Caco-2 (cell line): ENCODE measurements at regions not wholly inside any gene's neighbourhood (a gene's known extent, or its start where the extent isn't known, plus 50 kb on each side); places are given as distances from the start of the nearest gene placed in this dataset.
"Not testable (repeated sequence)": the region's sequence is repeated elsewhere in the genome, so short reads cannot be mapped to it uniquely, and the experiment has no call there.

Source experiments
- BruUV-seq: library from RNA; stranded (reverse); fragments of 400-500 nt; replicated peaks from 2 replicates; lab custom pipeline; 2021; lab: Mats Ljungman, UMichigan
- CTCF ChIA-PET: fragments of 300-600 bp; sonication (Branson Sonifier 250); formaldehyde crosslinking; loops from one replicate; lab custom pipeline; 2022; ENCODE audit warnings: antibody characterized with exemption; lab: Charles Lee
- POLR2A ChIA-PET: fragments of 300-600 bp; sonication (Branson Sonifier 250); formaldehyde crosslinking; loops from one replicate; lab custom pipeline; 2022; ENCODE audit warnings: antibody characterized with exemption; lab: Charles Lee
- DNase-seq, 2 experiments: peaks; one replicate each; pipeline versions ENCODE4 v3.0.0 to v3.0.0-alpha.2; 2020 to 2022
- H3K27me3 ChIP-seq: replicated peaks from 2 replicates; pipeline ENCODE4 v1.6.0; 2011; ENCODE audit warnings: low read length; ENCODE audit not compliant: control insufficient read depth, insufficient read depth
- H3K36me3 ChIP-seq: 2 replicates; pipeline ENCODE4 v1.5.1; 2011; ENCODE audit warnings: low read length; ENCODE audit not compliant: control insufficient read depth, insufficient read depth
- H3K4me1 ChIP-seq: fragments of 250-450 bp; sonication (Bioruptor Pico); 2 replicates; pipeline ENCODE4 v1.5.1; 2020; ENCODE audit warnings: mild to moderate bottlenecking
- H3K4me3 ChIP-seq: 2 replicates; pipeline ENCODE4 v1.5.1; 2011; ENCODE audit warnings: low read depth, mild to moderate bottlenecking, control low read depth, low read length
- H3K9me3 ChIP-seq: fragments of 250-450 bp; sonication (Bioruptor Pico); 2 replicates; pipeline ENCODE4 v1.5.1; 2020; ENCODE audit warnings: mild to moderate bottlenecking, moderate library complexity
- H3K27ac Mint-ChIP-seq: one replicate; pipeline ENCODE4 v1.8.0; 2022; ENCODE audit warnings: mixed read lengths; ENCODE audit not compliant: unreplicated experiment
- H3K27me3 Mint-ChIP-seq: one replicate; pipeline ENCODE4 v1.8.0; 2022; ENCODE audit warnings: mixed read lengths; ENCODE audit not compliant: insufficient read depth, unreplicated experiment
- H3K36me3 Mint-ChIP-seq: one replicate; pipeline ENCODE4 v1.8.0; 2022; ENCODE audit warnings: mild to moderate bottlenecking, mixed read lengths; ENCODE audit not compliant: insufficient read depth, unreplicated experiment
- H3K4me1 Mint-ChIP-seq: one replicate; pipeline ENCODE4 v1.8.0; 2022; ENCODE audit warnings: low read depth, mixed read lengths; ENCODE audit not compliant: unreplicated experiment
- H3K4me3 Mint-ChIP-seq: one replicate; pipeline ENCODE4 v1.8.0; 2022; ENCODE audit warnings: mild to moderate bottlenecking, moderate library complexity, mixed read lengths; ENCODE audit not compliant: unreplicated experiment
- H3K9me3 Mint-ChIP-seq: one replicate; pipeline ENCODE4 v1.8.0; 2022; ENCODE audit warnings: mixed read lengths; ENCODE audit not compliant: unreplicated experiment
- intact Hi-C: fragments of 100-400 bp; cut with micrococcal nuclease; formaldehyde crosslinking; loops from one replicate; pipeline ENCODE4 v1.10.0; 2022; ENCODE audit not compliant: unreplicated experiment
- TF ChIP-seq, protein P1 (sequence below), 2 experiments: fragments of 200-600 bp in 1 of 2; IDR thresholded peaks; 1 replicate in 1 of 2; 2 replicates in 1 of 2; pipeline versions ENCODE4 v1.5.1 to v1.8.0; 2011 to 2022; ENCODE audit warnings: antibody characterized with exemption in 1 of 2, control low read depth in 1 of 2, inconsistent platforms in 1 of 2, low read depth in 1 of 2, low read length in 1 of 2, mild to moderate bottlenecking in 1 of 2, moderate library complexity in 1 of 2; ENCODE audit not compliant: insufficient read depth in 1 of 2, severe bottlenecking in 1 of 2, unreplicated experiment in 1 of 2

DNA sequence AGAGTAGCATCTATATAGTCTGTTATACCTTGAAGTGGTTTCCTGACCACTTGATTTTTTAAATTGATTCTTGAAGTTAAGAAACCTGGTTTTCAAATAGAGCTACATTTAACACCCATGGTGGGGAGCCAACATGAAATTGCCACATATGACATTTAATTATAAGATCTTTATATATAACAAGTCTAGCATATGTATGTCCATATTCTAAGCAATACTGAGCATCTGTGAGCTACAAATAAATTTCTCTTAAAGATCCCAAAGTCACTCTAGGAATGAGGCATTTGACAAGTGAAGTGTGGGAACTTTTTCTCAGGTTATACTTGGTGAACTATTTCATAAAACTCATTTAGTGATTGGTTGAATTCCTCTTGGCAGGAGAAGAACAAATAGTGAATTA lies 132.5 kb downstream of the RPL10L start:
- Mint-ChIP-seq H3K27ac (no peak overlapping the region), H3K9me3 (no peaks in the 10 kb centered on the region), H3K36me3 (no peaks in the 10 kb centered on the region), H3K27me3 (no peaks in the 10 kb centered on the region), H3K4me3 (no peak overlapping the region), H3K4me1 (no peaks in the 10 kb centered on the region)
- TF ChIP-seq, protein P1, sequence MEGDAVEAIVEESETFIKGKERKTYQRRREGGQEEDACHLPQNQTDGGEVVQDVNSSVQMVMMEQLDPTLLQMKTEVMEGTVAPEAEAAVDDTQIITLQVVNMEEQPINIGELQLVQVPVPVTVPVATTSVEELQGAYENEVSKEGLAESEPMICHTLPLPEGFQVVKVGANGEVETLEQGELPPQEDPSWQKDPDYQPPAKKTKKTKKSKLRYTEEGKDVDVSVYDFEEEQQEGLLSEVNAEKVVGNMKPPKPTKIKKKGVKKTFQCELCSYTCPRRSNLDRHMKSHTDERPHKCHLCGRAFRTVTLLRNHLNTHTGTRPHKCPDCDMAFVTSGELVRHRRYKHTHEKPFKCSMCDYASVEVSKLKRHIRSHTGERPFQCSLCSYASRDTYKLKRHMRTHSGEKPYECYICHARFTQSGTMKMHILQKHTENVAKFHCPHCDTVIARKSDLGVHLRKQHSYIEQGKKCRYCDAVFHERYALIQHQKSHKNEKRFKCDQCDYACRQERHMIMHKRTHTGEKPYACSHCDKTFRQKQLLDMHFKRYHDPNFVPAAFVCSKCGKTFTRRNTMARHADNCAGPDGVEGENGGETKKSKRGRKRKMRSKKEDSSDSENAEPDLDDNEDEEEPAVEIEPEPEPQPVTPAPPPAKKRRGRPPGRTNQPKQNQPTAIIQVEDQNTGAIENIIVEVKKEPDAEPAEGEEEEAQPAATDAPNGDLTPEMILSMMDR (IDR thresholded peaks at IDR 0.05; ENCODE audit: insufficient read depth in 1 of 2, low read depth in 1 of 2, low read length in 1 of 2, severe bottlenecking in 1 of 2, unreplicated experiment in 1 of 2) = no peak
- BruUV-seq = no TSS peak
- H3K9me3 ChIP-seq = no peaks in the 10 kb centered on the region
- H3K27me3 ChIP-seq = no peaks in the 10 kb centered on the region
- H3K4me3 ChIP-seq = no peak overlapping the region
- no peak for DNase-seq
- H3K4me1 ChIP-seq = no peaks in the 10 kb centered on the region
- POLR2A ChIA-PET = no interaction called here
- CTCF ChIA-PET = no interaction called here
- H3K36me3 ChIP-seq = no peaks in the 10 kb centered on the region
- intact Hi-C loops = no loop called here

DNA sequence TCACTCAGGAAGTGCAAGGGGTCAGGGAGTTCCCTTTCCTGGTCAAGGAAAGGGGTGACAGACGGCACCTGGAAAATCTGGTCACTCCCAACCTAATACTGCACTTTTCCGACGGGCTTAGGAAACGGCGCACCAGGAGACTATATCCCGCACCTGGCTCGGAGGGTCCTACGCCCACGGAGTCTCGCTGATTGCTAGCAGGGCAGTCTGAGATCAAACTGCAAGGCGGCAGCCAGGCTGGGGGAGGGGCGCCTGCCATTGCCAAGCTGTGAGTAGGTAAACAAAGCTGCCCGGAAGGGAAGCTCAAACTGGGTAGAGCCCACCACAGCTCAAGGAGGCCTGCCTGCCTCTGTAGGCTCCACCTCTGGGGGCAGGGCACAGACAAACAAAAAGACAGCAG lies 142.8 kb downstream of the RPL10L start:
- intact Hi-C loops, H3K27me3 Mint-ChIP-seq: not testable (repeated sequence)

DNA sequence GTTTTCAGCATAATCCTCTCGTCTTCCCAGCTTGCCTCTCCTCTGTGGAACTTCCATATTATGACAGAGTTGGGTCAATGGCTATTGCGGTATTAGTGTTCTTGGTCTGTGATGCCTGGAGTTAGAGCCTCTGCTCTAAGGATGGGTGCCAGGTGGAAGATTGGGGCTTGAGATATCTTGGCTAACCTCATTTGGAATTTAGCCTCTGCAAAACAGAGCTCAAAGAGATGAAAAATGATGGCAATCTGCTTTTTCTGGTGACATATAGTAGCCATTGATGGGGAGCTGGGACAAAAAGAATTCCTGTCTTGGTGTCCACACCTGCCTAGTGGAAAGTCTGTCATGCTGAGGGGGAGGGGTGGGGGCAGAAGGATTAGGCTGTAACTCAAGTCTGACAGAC lies 152.1 kb downstream of the RPL10L start:
- no peak for DNase-seq
- H3K4me1 ChIP-seq = no peaks in the 10 kb centered on the region
- no peak overlapping the region for H3K4me3 Mint-ChIP-seq
- H3K27me3 Mint-ChIP-seq = no peaks in the 10 kb centered on the region
- ChIA-PET POLR2A (no interaction called here), CTCF (no interaction called here)
- H3K27me3 ChIP-seq = no peaks in the 10 kb centered on the region
- no TSS peak for BruUV-seq
- no peaks in the 10 kb centered on the region for H3K9me3 Mint-ChIP-seq
- no peaks in the 10 kb centered on the region for H3K36me3 ChIP-seq
- no peaks in the 10 kb centered on the region for H3K36me3 Mint-ChIP-seq
- intact Hi-C loops = no loop called here
- H3K27ac Mint-ChIP-seq = no peak overlapping the region
- no peaks in the 10 kb centered on the region for H3K4me1 Mint-ChIP-seq
- H3K9me3 ChIP-seq = no peaks in the 10 kb centered on the region
- no peak overlapping the region for H3K4me3 ChIP-seq
- TF ChIP-seq, protein P1 (IDR thresholded peaks at IDR 0.05; ENCODE audit: insufficient read depth in 1 of 2, low read depth in 1 of 2, low read length in 1 of 2, severe bottlenecking in 1 of 2, unreplicated experiment in 1 of 2) = no peak

More for the DNA sequence above, 142.8 kb downstream of the RPL10L start:
- H3K9me3 Mint-ChIP-seq, H3K4me1 ChIP-seq, H3K27ac Mint-ChIP-seq, CTCF ChIA-PET, H3K4me3 ChIP-seq, H3K36me3 Mint-ChIP-seq, H3K9me3 ChIP-seq, DNase-seq, H3K4me3 Mint-ChIP-seq, POLR2A ChIA-PET, H3K36me3 ChIP-seq, BruUV-seq, H3K4me1 Mint-ChIP-seq, H3K27me3 ChIP-seq: not testable (repeated sequence)

DNA sequence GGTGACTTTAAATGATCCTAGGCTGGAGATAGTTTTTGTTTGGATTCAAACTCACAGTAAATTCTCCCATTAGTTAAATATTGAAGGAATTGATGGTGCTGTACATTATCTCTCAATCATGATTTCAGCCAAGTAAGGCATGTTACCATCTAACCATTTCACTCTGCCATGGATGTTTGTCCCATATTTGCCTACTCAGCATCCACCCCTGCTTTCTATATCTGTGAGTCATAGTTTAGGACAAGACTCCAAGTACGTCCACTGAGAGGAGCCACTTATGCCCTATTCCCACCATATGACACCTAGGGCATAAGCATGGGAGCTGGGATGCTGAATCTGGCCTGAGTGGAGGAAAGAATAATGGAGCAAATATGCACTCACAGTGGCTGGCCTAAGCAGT lies 155.2 kb downstream of the RPL10L start:
- no peak for DNase-seq
- TF ChIP-seq, protein P1 (IDR thresholded peaks at IDR 0.05; ENCODE audit: insufficient read depth in 1 of 2, low read depth in 1 of 2, low read length in 1 of 2, severe bottlenecking in 1 of 2, unreplicated experiment in 1 of 2) = no peak
- CTCF ChIA-PET = no interaction called here
- no peaks in the 10 kb centered on the region for H3K27me3 Mint-ChIP-seq
- H3K4me3 Mint-ChIP-seq = no peak overlapping the region
- no peak overlapping the region for H3K4me3 ChIP-seq
- H3K9me3 Mint-ChIP-seq = no peaks in the 10 kb centered on the region
- intact Hi-C loops = no loop called here
- H3K27ac Mint-ChIP-seq = no peak overlapping the region
- H3K36me3 Mint-ChIP-seq = no peaks in the 10 kb centered on the region
- H3K4me1 Mint-ChIP-seq = no peaks in the 10 kb centered on the region
- H3K27me3 ChIP-seq = no peaks in the 10 kb centered on the region
- no peaks in the 10 kb centered on the region for H3K9me3 ChIP-seq
- no peaks in the 10 kb centered on the region for H3K36me3 ChIP-seq
- POLR2A ChIA-PET = interaction anchor here (0.6 kb wide), 1 partner anchor 841 kb away, joined by 3 read pairs; no protein-coding TSS in a partner anchor
- no peaks in the 10 kb centered on the region for H3K4me1 ChIP-seq
- no TSS peak for BruUV-seq
